HG02943 (cell line): ENCODE measurements at regions not wholly inside any gene's neighbourhood (a gene's known extent, or its start where the extent isn't known, plus 50 kb on each side); places are given as distances from the start of the nearest gene placed in this dataset.
"Not testable (repeated sequence)": the region's sequence is repeated elsewhere in the genome, so short reads cannot be mapped to it uniquely, and the experiment has no call there.

Experiments used
- ATAC-seq: cut with Tn5 transposase; IDR thresholded peaks from one replicate; pipeline ENCODE4 v1.9.1; 2021; ENCODE audit warnings: mild to moderate bottlenecking, low read depth, moderate library complexity; ENCODE audit not compliant: unreplicated experiment

GRCh38 chr14:87450193-87450592, 542.8 kb downstream of the GALC start:
- ATAC-seq = no peak

DNA sequence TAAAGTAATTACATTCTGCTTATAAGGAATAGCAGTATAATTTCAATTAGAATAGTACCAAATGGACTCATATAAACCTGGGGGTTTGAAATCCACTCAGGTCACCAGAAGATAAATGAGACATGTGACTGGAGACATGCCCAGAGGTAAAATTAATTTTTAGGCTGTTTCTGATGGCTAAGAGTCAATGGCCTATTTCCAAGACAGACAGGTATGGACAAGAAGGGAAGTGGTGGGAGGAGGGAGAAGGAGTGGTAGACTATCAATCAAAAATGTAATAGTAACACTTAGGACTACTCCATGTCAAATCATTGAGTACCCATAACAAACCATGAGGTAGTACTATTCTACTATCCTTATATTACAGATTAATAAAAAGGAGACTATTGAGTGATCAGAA, 544.0 kb downstream of the GALC start:
- ATAC-seq = no peak

- ATAC-seq = no peak
Measured at GRCh38 chr14:87443787-87444186, 549.2 kb downstream of the GALC start.

DNA sequence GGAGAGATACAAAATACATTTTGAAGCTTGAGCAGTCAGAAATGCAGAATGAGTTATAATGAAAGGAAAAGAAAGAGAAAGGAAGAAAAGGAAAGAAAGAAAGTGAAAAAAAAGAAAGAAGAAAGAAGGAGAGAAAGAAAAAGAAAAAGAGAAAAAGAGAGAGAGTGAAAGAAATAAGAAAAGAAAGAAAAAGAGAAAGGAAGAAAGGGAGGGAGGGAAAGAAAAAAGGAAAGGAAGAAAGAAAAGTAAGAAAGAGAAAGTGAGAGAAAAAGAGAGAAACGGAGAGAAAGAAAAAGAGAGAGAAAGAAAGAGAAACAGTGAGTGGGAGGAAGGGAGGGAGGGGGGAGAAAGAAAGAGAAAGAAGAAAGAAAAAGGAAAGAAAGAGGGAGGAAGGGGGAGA, 549.9 kb downstream of the GALC start:
- ATAC-seq = no peak

- no peak for ATAC-seq
Measured at GRCh38 chr14:87437158-87437557, 555.8 kb downstream of the GALC start.

- no peak for ATAC-seq
Measured at GRCh38 chr14:87434680-87435079, 558.3 kb downstream of the GALC start.

DNA sequence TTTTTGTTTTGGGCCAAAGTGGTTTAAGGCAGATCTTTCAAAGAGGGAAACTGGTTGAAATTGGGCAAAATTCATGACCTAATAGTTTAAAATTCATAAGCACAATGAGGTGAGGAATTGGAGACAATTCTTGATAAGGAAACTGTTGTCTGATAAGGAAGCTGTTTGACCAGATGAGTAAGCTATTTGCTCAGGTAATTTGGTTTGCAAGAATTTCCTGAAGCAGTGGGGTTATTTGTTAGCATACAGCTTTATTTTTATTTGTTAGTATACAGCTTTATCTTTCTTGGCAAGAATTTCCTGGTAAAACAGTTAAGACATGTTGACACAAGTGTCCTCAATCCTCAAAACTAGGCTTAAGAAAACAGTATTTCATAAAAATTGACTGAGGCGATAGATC, 559.0 kb downstream of the GALC start:
- no peak for ATAC-seq

GRCh38 chr14:87432698-87433097, 560.3 kb downstream of the GALC start:
- ATAC-seq = no peak

DNA sequence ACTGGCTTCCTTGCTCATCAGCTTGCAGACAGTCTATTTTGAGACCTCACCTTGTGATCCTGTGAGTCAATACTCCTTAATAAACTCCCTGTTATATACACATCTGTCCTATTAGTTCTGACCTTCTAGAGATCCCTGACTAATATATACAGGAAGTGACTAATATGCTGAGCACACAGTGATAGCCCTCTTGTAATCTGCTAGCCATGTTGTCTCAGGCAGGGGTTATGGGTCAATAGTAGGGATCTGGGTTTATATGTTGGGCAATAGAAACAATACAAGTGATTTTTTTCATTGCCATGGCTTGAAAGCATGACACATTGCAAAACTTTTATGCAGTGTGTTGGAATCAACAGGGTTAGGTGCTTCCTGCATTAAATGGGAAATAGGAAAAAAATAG, 562.2 kb downstream of the GALC start:
- no peak for ATAC-seq

- ATAC-seq = no peak
Measured at GRCh38 chr14:87430214-87430613, 562.8 kb downstream of the GALC start.

DNA sequence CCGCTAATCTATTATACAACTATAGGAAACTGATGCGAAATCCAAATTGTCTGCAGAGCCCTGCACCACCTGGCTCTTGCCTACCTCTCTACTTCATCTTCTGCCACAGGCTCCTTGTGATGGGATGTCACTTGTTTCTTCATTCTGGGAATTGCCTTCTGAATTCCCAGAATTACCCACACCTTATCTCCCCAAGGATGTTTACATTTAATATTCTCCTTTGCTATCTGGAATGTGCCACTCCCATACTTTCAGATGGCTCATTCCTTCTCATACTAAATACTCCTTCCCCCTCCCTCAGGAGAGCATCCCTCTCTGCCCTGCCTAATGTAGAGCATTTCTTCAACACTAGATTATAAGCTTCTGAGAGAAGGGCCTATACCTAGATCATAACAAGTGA, 573.1 kb downstream of the GALC start:
- no peak for ATAC-seq

GRCh38 chr14:87411370-87411769, 581.6 kb downstream of the GALC start:
- no peak for ATAC-seq

GRCh38 chr14:87409393-87409792, 583.6 kb downstream of the GALC start:
- ATAC-seq = no peak

GRCh38 chr14:87407344-87407743, 585.6 kb downstream of the GALC start:
- ATAC-seq = no peak

DNA sequence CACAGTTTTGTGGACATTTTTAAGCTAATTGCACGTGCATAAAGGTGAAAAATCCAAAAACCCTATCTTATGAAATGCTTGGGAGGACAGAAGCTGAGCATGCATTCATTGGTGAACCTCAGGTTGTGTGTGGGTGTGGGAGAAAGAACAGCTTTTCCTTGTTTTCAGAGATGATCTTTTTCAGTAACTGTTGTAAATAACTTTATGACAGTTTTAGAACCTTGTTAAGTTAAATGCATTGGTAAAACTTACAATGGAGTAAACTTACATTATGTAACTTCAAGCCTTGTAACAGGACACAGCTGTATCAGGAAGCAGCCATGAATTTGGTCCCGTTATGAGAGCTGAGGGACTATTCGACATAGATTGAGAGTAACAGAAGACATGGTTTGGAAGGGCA, 587.4 kb downstream of the GALC start:
- no peak for ATAC-seq

DNA sequence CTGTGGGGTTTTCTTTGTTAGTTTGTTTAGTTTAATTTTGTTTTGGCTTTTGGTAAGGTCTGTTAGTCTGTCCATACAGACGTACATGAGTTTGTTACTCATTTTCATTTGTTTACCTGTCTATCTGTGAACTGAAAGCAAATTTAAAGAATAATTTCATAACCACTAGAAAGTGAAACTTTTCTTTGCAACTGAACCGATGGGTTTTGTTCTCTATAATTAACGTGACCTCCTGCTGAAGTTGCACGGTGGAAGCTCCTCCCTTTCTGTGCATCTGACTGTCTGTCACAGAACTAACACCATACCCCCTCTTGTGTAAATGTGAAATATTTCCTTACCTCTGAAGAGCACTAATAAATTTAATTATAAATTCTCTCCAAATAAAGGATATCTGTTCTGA, 595.5 kb downstream of the GALC start:
- no peak for ATAC-seq

- no peak for ATAC-seq
Measured at GRCh38 chr14:87391066-87391465, 601.9 kb downstream of the GALC start.

DNA sequence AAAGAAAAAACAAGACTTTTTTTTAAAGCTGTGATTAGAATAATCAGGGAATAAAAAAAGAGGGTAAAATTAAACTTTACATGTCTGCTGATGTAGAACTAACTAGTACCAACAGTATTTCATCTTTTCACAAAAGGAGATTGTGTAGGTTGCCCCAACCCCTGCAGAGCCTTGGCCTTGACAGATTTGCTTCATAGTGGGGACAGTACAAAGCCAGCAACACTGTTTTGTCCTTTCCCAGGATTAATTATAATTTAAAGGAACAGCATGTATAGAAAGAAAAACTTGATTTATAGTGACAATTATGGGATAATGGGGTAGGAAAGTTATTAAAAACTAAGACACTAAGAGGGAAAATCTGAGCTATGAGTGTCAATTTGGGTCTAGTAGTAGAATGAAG, 604.0 kb downstream of the GALC start:
- no peak for ATAC-seq

GRCh38 chr14:87387806-87388205, 605.2 kb downstream of the GALC start:
- ATAC-seq = no peak

- no peak for ATAC-seq
Measured at GRCh38 chr14:87386524-87386923, 606.5 kb downstream of the GALC start.

- ATAC-seq = no peak
Measured at GRCh38 chr14:87380054-87380453, 612.9 kb downstream of the GALC start.

GRCh38 chr14:87368751-87369150, 624.2 kb downstream of the GALC start:
- no peak for ATAC-seq

DNA sequence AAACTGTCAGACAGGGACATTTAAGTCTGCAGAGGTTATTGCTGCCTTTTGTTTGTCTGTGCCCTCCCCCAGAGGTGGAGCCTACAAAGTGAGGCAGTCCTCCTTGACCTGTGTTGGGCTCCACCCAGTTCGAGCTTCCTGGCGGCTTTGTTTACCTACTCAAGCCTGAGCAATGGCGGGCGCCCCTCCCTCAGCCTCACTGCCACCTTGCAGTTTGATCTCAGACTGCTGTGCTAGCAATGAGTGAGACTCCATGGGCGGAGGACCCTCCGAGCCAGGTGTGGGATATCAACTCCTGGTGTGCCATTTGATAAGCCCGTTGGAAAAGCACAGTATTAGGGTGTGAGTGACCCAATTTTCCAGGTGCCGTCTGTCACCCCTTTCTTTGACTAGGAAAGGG, 632.7 kb downstream of the GALC start:
- ATAC-seq = not testable (repeated sequence)

DNA sequence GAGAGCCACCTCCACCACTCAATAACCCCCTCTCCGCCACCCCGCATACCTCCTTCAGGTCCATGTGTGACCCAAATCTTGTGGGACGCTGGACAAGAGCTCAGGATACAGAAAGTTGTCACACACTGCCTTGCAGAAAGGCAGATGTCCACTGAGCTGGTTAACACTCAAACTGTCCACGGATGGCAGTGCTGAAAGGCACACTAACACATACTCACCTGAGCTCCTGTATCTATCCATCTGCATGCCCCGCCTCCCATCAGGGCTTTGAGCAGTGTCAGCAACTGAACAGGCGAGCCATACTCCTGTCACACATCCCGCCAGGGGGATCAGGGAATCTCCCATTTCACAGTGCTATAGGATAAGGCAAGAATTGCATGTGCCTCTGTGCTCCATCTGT, 642.0 kb downstream of the GALC start:
- ATAC-seq = no peak
